ENCODE measurements at regions not wholly inside any gene's neighbourhood (a gene's known extent, or its start where the extent isn't known, plus 50 kb on each side); places are given as distances from the start of the nearest gene placed in this dataset.
"Not testable (repeated sequence)": the region's sequence is repeated elsewhere in the genome, so short reads cannot be mapped to it uniquely, and the experiment has no call there.

DNA sequence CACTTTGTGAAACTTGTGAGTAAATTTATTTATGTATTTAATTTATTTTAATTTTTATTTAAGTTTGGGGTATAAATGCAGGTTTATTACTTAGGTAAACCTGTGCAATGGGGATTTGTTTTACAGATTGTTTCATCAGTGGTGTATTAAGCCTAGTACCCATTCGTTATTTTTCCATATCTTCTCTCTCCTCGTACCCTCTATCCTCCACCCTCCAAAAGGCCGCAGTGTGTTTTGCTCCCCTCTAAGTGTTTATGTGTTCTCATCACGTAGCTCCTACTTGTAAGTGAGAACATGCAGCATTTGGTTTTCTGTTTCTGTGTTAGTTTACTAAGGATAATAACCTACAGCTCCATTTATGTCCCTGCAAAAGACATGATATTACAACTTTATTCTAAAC, 145.4 kb upstream of the SMIM30 start:
- ATAC-seq (no peak), DNase-seq (ENCODE audit: low read depth in 1 of 2, low spot score in 1 of 2) (no peak), FAIRE-seq (no peak)
- no peak overlapping the region for H3K4me2 ChIP-seq
- H3K4me1 ChIP-seq, result no peaks in the 10 kb centered on the region
- no peaks in the 10 kb centered on the region for H3K9me3 ChIP-seq
- no peak overlapping the region for H3K27ac ChIP-seq
- ChIA-PET CTCF (no interaction called here), POLR2A (no interaction called here)
- WGBS (ENCODE audit: missing lambda C conversion rate), result 4% methylated on average over 4 of the region's 4 CpGs
- no peak overlapping the region for H3K4me3 ChIP-seq
- TF ChIP-seq MAFK (IDR thresholded peaks at IDR 0.05; ENCODE audit: partially characterized antibody) (no peak), EP300 (IDR thresholded peaks at IDR 0.05) (no peak), ATOH8 (CRISPR knock-in tag; IDR thresholded peaks at IDR 0.05; ENCODE audit: low read depth) (no peak), CEBPB (IDR thresholded peaks at IDR 0.05) (no peak), MAZ (IDR thresholded peaks at IDR 0.05; ENCODE audit: borderline replicate concordance, low read depth, low read length) (no peak), POLR2A (IDR thresholded peaks at IDR 0.05; ENCODE audit: low read length) (no peak), ESRRA (IDR thresholded peaks at IDR 0.05; ENCODE audit: borderline replicate concordance, low read length) (no peak), HDAC2 (IDR thresholded peaks at IDR 0.05) (no peak), RNF2 (IDR thresholded peaks at IDR 0.05; ENCODE audit: borderline replicate concordance, low read depth) (no peak), JUNB (IDR thresholded peaks at IDR 0.05) (no peak), FOXS1 (CRISPR knock-in tag; IDR thresholded peaks at IDR 0.05) (no peak), REST (IDR thresholded peaks at IDR 0.05) (no peak), HOXB5 (CRISPR knock-in tag; IDR thresholded peaks at IDR 0.05) (no peak)
- TF ChIP-seq, protein P1, sequence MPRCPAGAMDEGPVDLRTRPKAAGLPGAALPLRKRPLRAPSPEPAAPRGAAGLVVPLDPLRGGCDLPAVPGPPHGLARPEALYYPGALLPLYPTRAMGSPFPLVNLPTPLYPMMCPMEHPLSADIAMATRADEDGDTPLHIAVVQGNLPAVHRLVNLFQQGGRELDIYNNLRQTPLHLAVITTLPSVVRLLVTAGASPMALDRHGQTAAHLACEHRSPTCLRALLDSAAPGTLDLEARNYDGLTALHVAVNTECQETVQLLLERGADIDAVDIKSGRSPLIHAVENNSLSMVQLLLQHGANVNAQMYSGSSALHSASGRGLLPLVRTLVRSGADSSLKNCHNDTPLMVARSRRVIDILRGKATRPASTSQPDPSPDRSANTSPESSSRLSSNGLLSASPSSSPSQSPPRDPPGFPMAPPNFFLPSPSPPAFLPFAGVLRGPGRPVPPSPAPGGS (IDR thresholded peaks at IDR 0.05), result no peak
- TF ChIP-seq, protein P2, sequence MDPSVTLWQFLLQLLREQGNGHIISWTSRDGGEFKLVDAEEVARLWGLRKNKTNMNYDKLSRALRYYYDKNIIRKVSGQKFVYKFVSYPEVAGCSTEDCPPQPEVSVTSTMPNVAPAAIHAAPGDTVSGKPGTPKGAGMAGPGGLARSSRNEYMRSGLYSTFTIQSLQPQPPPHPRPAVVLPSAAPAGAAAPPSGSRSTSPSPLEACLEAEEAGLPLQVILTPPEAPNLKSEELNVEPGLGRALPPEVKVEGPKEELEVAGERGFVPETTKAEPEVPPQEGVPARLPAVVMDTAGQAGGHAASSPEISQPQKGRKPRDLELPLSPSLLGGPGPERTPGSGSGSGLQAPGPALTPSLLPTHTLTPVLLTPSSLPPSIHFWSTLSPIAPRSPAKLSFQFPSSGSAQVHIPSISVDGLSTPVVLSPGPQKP (IDR thresholded peaks at IDR 0.05; ENCODE audit: low read depth, low read length), result no peak

DNA sequence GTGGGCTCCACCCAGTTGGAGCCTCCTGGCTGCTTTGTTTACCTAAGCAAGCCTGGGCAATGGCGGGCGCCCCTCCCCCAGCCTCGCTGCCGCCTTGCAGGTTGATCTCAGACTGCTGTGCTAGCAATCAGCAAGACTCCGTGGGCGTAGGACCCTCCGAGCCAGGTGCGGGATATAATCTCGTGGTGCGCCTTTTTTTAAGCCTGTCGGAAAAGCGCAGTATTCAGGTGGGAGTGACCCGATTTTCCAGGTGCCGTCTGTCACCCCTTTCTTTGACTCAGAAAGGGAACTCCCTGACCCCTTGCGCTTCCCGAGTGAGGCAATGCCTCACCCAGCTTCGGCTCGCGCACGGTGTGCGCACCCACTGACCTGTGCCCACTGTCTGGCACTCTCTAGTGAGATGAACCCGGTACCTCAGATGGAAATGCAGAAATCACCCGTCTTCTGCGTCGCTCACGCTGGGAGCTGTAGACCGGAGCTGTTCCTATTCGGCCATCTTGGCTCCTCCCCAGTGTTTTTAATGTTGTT, 144.9 kb upstream of the SMIM30 start:
- FAIRE-seq; POLR2A ChIA-PET; CTCF ChIA-PET; H3K4me1 ChIP-seq; H3K4me3 ChIP-seq; H3K9me3 ChIP-seq; H3K27ac ChIP-seq; ATAC-seq; H3K4me2 ChIP-seq; DNase-seq (ENCODE audit: low read depth in 1 of 2, low spot score in 1 of 2): not testable (repeated sequence)
- WGBS (ENCODE audit: missing lambda C conversion rate), result 60% methylated on average over 26 of the region's 28 CpGs

GRCh38 chr7:113256883-113257531, 138.7 kb upstream of the SMIM30 start:
- CTCF ChIA-PET, result interaction anchor here (1.0 kb wide), 1 partner anchor 98 kb away, joined by 3 read pairs; no protein-coding TSS in a partner anchor
- FAIRE-seq (no peak), ATAC-seq (no peak), DNase-seq (ENCODE audit: low read depth in 1 of 2, low spot score in 1 of 2) (no peak)
- POLR2A ChIA-PET, result no interaction called here
- H3K4me2 ChIP-seq, result no peak overlapping the region
- 0% methylated on average over 1 of the region's 1 CpG for WGBS (ENCODE audit: missing lambda C conversion rate)
- TF ChIP-seq ZSCAN20 (CRISPR knock-in tag; IDR thresholded peaks at IDR 0.05), result no peak
- no peak for TF ChIP-seq RNF2 (IDR thresholded peaks at IDR 0.05; ENCODE audit: borderline replicate concordance, low read depth)
- TF ChIP-seq CTCF (IDR thresholded peaks at IDR 0.05), result no peak
- no peak for TF ChIP-seq EP300 (IDR thresholded peaks at IDR 0.05)
- TF ChIP-seq, protein P1 (IDR thresholded peaks at IDR 0.05), result no peak
- TF ChIP-seq, protein P2 (IDR thresholded peaks at IDR 0.05; ENCODE audit: low read depth, low read length), result no peak
- no peak for TF ChIP-seq CBX8 (IDR thresholded peaks at IDR 0.05)
- no peak for TF ChIP-seq FOSB (CRISPR knock-in tag; IDR thresholded peaks at IDR 0.05)
- no peak overlapping the region for H3K4me3 ChIP-seq
- H3K4me1 ChIP-seq, result no peaks in the 10 kb centered on the region
- H3K9me3 ChIP-seq, result no peaks in the 10 kb centered on the region
- H3K27ac ChIP-seq, result no peak overlapping the region

Measured in A549 (cell line).